HepG2 (cell line): ENCODE measurements at regions not wholly inside any gene's neighbourhood (a gene's known extent, or its start where the extent isn't known, plus 50 kb on each side); places are given as distances from the start of the nearest gene placed in this dataset.

Experiments
- AGO1 ChIP-seq: fragments of 200-400 bp; formaldehyde crosslinking; IDR thresholded peaks from 2 replicates; pipeline ENCODE4 v1.6.1; 2017; ENCODE audit warnings: mild to moderate bottlenecking, low read depth, low read length, moderate library complexity; ENCODE audit not compliant: poor library complexity, severe bottlenecking
- AGO2 ChIP-seq: fragments of 200-400 bp; formaldehyde crosslinking; optimal IDR thresholded peaks from 2 replicates; pipeline ENCODE3; 2017; ENCODE audit warnings: mild to moderate bottlenecking, low read depth, low read length, moderate library complexity
- ASH2L ChIP-seq: fragments of 300-600, 200-600 bp; sonication (generic); IDR thresholded peaks from 2 replicates; pipeline ENCODE4 v1.7.0; 2017; ENCODE audit warnings: low read depth, mild to moderate bottlenecking, moderate library complexity, mixed read lengths, low read length; ENCODE audit not compliant: insufficient read length
- BRCA1 ChIP-seq: sonication (generic); formaldehyde crosslinking; IDR thresholded peaks from 2 replicates; pipeline ENCODE4 v1.4.0; 2020; ENCODE audit warnings: missing genetic modification reagents
- CBFB ChIP-seq: sonication (generic); formaldehyde crosslinking; IDR thresholded peaks from 2 replicates; pipeline ENCODE4 v1.4.0; 2020; ENCODE audit warnings: missing genetic modification reagents
- MED13 ChIP-seq: sonication (generic); formaldehyde crosslinking; IDR thresholded peaks from 2 replicates; pipeline ENCODE4 v1.5.0; 2020; ENCODE audit warnings: missing genetic modification reagents
- NFIC ChIP-seq: IDR thresholded peaks from 2 replicates; pipeline ENCODE4 v1.6.1; 2012; ENCODE audit warnings: mild to moderate bottlenecking, low read length, inconsistent platforms
- ONECUT2 ChIP-seq: sonication (generic); formaldehyde crosslinking; IDR thresholded peaks from 2 replicates; pipeline ENCODE4 v1.4.0; 2020; ENCODE audit warnings: missing genetic modification reagents
- THAP11 ChIP-seq: IDR thresholded peaks from 2 replicates; pipeline ENCODE4 v1.6.1; 2016; ENCODE audit warnings: missing biosample characterization, missing genetic modification reagents
- ZNF260 ChIP-seq: sonication (generic); formaldehyde crosslinking; IDR thresholded peaks from 2 replicates; pipeline ENCODE4 v1.4.0; 2020; ENCODE audit warnings: missing genetic modification reagents, low read depth, mild to moderate bottlenecking, borderline replicate concordance
- ZNF280B ChIP-seq: sonication (generic); formaldehyde crosslinking; IDR thresholded peaks from 2 replicates; pipeline ENCODE4 v1.5.0; 2020; ENCODE audit warnings: missing genetic modification reagents, mild to moderate bottlenecking, borderline replicate concordance
- ZNF563 ChIP-seq: sonication (generic); formaldehyde crosslinking; IDR thresholded peaks from 2 replicates; pipeline ENCODE4 v1.8.0; 2022; ENCODE audit warnings: mild to moderate bottlenecking, moderate library complexity, missing genetic modification reagents
- ZNF616 ChIP-seq: sonication (generic); formaldehyde crosslinking; IDR thresholded peaks from 2 replicates; pipeline ENCODE4 v1.5.0; 2020; ENCODE audit warnings: low read depth, mild to moderate bottlenecking, missing genetic modification reagents
- TF ChIP-seq, protein P1 (sequence below): sonication (generic); formaldehyde crosslinking; IDR thresholded peaks from 2 replicates; pipeline ENCODE4 v1.8.0; 2022; ENCODE audit warnings: missing genetic modification reagents, mild to moderate bottlenecking, borderline replicate concordance
- TF ChIP-seq, protein P2 (sequence below): IDR thresholded peaks from 2 replicates; pipeline ENCODE4 v1.6.1; 2016; ENCODE audit warnings: low read depth, missing genetic modification reagents, missing compliant biosample characterization
- TF ChIP-seq, protein P3 (sequence below): IDR thresholded peaks from 2 replicates; pipeline ENCODE4 v1.6.1; 2016; ENCODE audit warnings: mild to moderate bottlenecking

DNA sequence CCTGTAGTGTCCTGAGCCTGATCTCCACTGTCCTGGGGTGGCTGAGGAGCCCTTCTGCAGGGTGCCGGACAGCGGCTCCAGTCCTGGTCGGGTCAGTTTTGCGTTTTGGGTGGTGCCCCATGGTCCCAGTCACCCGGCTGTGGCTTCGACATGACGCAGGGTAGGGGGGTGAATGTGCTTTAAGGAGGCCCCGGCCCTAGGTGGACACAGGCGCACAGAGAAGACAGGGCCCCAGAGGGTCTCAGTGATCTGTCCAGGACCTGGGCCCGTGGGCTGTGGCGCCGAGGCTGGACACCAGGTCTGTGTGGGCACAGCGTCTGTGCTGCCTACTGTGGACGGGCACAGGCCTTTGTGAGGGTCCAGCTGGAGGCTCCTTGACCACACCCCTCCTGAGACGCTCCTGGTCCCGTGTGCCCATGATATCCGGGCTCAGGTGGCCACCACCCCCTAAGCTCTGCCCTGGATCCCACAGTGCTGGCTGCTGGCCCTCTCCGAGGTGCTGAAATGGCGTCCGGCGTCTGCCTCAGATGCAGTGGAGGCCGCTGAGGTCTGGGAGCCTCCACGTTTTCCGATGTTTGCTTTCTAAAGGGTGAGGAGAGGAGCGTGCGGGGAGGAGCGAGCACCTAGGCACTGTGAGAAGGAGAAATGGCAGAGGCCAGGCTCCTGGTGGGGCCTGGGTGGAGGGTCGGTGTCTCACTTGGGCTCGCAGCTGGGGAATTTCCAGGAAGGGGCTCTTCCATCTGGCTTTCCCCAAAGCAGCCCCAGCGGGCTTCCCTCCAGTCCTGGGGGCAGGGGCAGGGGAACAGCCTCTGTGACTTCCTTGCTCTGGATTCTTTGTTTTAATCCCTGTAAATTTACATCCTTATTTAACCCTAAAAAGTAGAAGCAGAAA, 56.1 kb upstream of the ACSF3 start (continued):
- TF ChIP-seq ASH2L (no peak), BRCA1 (CRISPR knock-in tag) (no peak), AGO1 (no peak), ZNF280B (CRISPR knock-in tag) (no peak), AGO2 (no peak), THAP11 (CRISPR knock-in tag) (no peak), CBFB (CRISPR knock-in tag) (no peak), ZNF260 (no peak), ZNF563 (CRISPR knock-in tag) (no peak), MED13 (peak; percentile 76; the same call in 1 of the 2 replicates), ZNF616 (CRISPR knock-in tag) (no peak), NFIC (no peak), ONECUT2 (CRISPR knock-in tag) (no peak)
- TF ChIP-seq, protein P1, sequence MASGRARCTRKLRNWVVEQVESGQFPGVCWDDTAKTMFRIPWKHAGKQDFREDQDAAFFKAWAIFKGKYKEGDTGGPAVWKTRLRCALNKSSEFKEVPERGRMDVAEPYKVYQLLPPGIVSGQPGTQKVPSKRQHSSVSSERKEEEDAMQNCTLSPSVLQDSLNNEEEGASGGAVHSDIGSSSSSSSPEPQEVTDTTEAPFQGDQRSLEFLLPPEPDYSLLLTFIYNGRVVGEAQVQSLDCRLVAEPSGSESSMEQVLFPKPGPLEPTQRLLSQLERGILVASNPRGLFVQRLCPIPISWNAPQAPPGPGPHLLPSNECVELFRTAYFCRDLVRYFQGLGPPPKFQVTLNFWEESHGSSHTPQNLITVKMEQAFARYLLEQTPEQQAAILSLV (CRISPR knock-in tag): no peak
- TF ChIP-seq, protein P2, sequence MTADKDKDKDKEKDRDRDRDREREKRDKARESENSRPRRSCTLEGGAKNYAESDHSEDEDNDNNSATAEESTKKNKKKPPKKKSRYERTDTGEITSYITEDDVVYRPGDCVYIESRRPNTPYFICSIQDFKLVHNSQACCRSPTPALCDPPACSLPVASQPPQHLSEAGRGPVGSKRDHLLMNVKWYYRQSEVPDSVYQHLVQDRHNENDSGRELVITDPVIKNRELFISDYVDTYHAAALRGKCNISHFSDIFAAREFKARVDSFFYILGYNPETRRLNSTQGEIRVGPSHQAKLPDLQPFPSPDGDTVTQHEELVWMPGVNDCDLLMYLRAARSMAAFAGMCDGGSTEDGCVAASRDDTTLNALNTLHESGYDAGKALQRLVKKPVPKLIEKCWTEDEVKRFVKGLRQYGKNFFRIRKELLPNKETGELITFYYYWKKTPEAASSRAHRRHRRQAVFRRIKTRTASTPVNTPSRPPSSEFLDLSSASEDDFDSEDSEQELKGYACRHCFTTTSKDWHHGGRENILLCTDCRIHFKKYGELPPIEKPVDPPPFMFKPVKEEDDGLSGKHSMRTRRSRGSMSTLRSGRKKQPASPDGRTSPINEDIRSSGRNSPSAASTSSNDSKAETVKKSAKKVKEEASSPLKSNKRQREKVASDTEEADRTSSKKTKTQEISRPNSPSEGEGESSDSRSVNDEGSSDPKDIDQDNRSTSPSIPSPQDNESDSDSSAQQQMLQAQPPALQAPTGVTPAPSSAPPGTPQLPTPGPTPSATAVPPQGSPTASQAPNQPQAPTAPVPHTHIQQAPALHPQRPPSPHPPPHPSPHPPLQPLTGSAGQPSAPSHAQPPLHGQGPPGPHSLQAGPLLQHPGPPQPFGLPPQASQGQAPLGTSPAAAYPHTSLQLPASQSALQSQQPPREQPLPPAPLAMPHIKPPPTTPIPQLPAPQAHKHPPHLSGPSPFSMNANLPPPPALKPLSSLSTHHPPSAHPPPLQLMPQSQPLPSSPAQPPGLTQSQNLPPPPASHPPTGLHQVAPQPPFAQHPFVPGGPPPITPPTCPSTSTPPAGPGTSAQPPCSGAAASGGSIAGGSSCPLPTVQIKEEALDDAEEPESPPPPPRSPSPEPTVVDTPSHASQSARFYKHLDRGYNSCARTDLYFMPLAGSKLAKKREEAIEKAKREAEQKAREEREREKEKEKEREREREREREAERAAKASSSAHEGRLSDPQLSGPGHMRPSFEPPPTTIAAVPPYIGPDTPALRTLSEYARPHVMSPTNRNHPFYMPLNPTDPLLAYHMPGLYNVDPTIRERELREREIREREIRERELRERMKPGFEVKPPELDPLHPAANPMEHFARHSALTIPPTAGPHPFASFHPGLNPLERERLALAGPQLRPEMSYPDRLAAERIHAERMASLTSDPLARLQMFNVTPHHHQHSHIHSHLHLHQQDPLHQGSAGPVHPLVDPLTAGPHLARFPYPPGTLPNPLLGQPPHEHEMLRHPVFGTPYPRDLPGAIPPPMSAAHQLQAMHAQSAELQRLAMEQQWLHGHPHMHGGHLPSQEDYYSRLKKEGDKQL (CRISPR knock-in tag): no peak
- TF ChIP-seq, protein P3, sequence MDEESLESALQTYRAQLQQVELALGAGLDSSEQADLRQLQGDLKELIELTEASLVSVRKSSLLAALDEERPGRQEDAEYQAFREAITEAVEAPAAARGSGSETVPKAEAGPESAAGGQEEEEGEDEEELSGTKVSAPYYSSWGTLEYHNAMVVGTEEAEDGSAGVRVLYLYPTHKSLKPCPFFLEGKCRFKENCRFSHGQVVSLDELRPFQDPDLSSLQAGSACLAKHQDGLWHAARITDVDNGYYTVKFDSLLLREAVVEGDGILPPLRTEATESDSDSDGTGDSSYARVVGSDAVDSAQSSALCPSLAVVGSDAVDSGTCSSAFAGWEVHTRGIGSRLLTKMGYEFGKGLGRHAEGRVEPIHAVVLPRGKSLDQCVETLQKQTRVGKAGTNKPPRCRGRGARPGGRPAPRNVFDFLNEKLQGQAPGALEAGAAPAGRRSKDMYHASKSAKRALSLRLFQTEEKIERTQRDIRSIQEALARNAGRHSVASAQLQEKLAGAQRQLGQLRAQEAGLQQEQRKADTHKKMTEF (CRISPR knock-in tag): peak; percentile 25; the same call in 1 of the 2 replicates
